M059J (cell line): ENCODE measurements at regions not wholly inside any gene's neighbourhood (a gene's known extent, or its start where the extent isn't known, plus 50 kb on each side); places are given as distances from the start of the nearest gene placed in this dataset.
"Not testable (repeated sequence)": the region's sequence is repeated elsewhere in the genome, so short reads cannot be mapped to it uniquely, and the experiment has no call there.

Source experiments
- DNase-seq: peaks from one replicate; pipeline ENCODE4 v3.0.0-alpha.2; 2012; ENCODE audit warnings: low read depth

DNA sequence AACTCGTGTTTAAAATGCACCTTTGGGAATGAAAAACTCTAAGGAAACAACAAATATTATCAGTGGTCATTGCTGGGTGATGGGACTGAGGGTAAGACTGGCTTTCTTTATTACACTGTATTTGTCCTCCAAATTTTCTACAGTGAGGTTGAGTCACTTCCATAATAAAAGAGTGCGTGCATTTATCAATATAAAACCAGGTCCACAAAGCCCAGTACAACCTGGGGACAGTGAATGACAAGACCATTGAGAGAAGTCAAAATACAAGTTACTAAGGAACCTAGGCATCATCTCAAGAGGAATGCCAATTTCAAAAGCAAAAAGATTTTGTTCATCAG is 76.4 kb downstream of the MAGED4 start:
- DNase-seq = no peak

DNA sequence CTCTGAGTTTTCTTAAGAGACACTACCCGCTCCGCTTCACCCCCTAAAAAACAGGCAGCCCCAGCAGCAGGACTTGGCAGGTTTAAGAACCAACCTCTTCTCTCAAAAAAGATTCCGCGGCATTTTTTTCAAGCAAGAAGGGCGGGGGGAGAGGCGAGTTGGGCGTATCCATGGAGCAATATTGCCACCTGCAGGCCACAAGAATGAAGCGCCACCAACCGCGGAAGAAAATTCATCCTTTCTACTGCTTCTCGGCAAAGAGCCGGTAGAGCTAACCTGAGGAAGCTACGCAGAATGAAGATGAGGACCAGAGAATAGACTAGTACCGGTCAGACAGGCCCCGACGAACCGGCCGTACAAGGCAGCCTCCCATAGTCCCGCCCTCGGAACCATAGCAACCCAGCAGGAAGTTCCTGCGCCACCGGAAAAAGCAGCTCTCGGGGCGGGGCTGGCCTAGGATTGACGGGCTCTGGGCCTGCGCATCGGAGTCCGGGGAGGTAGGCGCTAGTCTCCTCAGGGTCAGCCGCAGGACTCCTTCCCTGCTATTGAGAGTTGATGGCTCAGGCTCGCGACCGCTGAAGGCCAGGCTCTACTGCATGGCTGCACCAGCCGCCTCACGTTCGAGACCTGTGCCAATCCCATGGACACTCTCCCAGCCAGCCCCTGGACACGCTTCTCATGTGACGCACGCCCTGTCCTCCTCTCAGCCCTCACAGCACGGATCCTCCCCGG is 76.9 kb downstream of the MAGED4 start:
- peak; percentile 87 for DNase-seq

DNA sequence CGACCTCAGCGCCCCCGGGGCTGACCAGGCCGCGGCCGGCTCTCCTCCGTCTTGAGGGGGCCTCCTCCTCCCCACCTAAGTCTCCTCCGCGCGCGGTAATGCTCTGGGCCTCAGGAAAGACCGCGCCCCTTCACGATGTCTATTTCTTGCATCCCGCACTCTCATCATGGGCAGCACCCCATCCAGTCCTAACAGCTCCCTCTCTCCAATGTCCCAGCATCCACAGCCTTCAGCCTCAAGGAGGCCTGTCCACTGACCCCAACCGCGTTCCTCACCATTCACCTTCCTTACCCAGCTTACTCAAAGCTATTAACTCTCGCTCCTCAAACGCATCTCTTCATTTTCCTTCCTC is 77.5 kb downstream of the MAGED4 start:
- DNase-seq = no peak

GRCh38 chrX:52263417-52263816 is 78.7 kb downstream of the MAGED4 start:
- DNase-seq = no peak

DNA sequence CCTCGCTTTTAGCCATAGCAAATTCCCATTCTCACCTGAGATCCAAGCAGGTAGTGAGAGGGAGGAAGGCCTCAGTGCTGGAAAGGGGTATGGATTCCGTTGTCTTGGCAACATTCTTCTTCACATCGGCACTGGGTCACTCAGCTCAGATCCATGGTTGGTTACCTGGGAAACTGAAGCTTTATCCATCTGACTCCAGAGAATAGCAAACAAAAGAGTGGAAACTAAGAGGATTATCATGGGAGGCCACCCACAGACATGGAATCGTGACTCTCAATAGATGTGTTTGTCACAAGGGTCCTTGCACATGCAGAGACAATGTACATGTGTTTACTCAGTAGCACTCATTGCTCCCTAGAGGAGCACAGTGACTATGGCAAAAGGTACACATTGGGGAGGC is 81.0 kb downstream of the MAGED4 start:
- no peak for DNase-seq

DNA sequence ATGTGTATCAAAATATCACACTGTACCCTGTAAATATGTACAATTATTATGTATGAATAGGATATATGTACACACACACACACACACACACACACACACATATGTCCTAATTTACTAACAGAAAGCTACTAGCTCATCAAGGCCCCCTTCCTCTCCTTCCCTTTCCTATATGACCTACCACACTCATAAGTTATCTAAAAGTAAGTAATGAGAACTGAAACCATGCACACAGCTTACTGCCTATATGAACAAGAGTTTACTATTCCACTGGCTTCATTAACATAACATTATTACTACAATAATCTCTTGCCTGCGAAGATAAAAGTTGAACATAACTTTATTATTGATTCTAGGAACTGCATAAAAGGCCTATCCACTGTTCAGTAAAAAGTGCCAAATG is 83.8 kb downstream of the MAGED4 start:
- not testable (repeated sequence) for DNase-seq

GRCh38 chrX:52270453-52271116 is 85.9 kb downstream of the MAGED4 start:
- no peak for DNase-seq

DNA sequence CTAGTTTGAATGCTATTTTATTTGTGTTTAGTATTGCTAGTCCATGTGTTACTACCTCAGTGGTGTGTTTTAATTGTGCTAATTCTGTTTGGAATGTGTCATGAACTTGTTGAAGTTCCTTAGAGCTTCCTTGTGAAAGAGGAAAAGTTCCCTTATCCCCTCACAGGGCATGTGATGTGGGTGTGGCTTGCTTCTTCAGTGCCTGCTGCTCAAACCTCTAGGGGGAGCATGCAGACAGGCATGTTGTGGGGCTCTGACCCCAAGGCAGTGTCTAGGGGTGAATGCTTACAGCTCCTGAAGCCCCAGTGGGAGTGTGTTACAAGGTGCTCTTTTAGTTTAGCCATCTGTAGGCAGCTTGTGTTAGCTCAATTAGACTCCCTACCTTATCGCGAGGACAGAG is 86.5 kb downstream of the MAGED4 start:
- DNase-seq = peak; percentile 4

GRCh38 chrX:52277666-52278065 is 91.2 kb upstream of the XAGE2 start:
- peak; percentile 3 for DNase-seq

- no peak for DNase-seq
These were observed 88.0 kb upstream of the XAGE2 start for GRCh38 chrX:52280812-52281211.

- no peak for DNase-seq
These were observed 84.0 kb upstream of the XAGE2 start for GRCh38 chrX:52284865-52285264.

DNA sequence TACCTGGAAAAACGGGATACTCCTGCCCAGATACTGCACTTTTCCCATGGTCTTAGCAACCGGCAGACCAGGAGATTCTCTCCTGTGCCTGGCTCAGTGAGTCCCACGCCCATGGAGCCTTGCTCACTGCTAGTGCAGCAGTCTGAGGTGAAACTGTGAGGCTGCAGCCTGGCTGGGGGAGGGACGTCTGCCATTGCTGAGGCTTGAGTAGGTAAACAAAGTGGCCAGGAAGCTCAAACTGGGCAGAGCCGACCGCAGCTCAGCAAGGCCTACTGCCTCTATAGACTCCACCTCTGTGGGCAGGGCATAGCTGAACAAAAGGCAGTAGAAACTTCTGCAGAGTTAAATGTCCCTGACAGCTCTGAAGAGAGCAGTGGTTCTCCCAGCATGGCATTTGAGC is 69.9 kb upstream of the XAGE2 start:
- DNase-seq = not testable (repeated sequence)

DNA sequence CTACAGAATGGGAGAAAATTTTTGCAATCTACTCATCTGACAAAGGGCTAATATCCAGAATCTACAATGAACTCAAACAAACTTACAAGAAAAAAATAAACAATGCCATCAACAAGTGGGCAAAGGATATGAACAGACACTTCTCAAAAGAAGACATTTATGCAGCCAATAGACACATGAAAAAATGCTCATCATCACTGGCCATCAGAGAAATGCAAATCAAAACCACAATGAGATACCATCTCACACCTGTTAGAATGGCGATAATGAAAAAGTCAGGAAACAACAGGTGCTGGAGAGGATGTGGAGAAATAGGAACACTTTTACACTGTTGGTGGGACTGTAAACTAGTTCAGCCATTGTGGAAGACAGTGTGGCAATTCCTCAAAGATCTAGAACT is 60.3 kb upstream of the XAGE2 start:
- not testable (repeated sequence) for DNase-seq
